Central memory CD8-positive, alpha-beta T cell (primary cell): ENCODE measurements at regions not wholly inside any gene's neighbourhood (a gene's known extent, or its start where the extent isn't known, plus 50 kb on each side); places are given as distances from the start of the nearest gene placed in this dataset.

Source experiments
- ATAC-seq: fragments of 150-1000 bp; cut with Tn5 transposase; replicated peaks from 2 replicates; pipeline ENCODE4 v1.10.0; 2022; ENCODE audit warnings: mild to moderate bottlenecking, moderate FRiP score, moderate number of reproducible peaks; ENCODE audit not compliant: poor library complexity, severe bottlenecking; ENCODE audit errors: extremely low read depth
- DNase-seq, 2 donors: peaks; one replicate each; pipeline ENCODE4 v3.0.0; 2021; ENCODE audit warnings: low spot score in 2 of 2
- H3K27ac Mint-ChIP-seq: one replicate; pipeline ENCODE4 v1.8.0; 2022; ENCODE audit warnings: low read depth, mild to moderate bottlenecking, moderate library complexity, mixed read lengths
- H3K27me3 Mint-ChIP-seq: one replicate; pipeline ENCODE4 v1.8.0; 2022; ENCODE audit warnings: mixed read lengths
- H3K36me3 Mint-ChIP-seq: one replicate; pipeline ENCODE4 v1.8.0; 2022; ENCODE audit warnings: mild to moderate bottlenecking, moderate library complexity, mixed read lengths; ENCODE audit not compliant: insufficient read depth
- H3K4me1 Mint-ChIP-seq: one replicate; pipeline ENCODE4 v1.8.0; 2022; ENCODE audit warnings: mixed read lengths
- H3K4me3 Mint-ChIP-seq: one replicate; pipeline ENCODE4 v1.8.0; 2022; ENCODE audit warnings: mild to moderate bottlenecking, moderate library complexity, mixed read lengths
- H3K9me3 Mint-ChIP-seq: one replicate; pipeline ENCODE4 v1.8.0; 2022; ENCODE audit warnings: mixed read lengths

GRCh38 chr18:30644158-30644557 lies 398.4 kb downstream of the DSC3 start:
- Mint-ChIP-seq H3K9me3 (peaks cover 16% of the 10 kb centered on the region), H3K4me3 (no peak overlapping the region), H3K27me3 (no peaks in the 10 kb centered on the region), H3K27ac (no peak overlapping the region), H3K4me1 (no peaks in the 10 kb centered on the region), H3K36me3 (no peaks in the 10 kb centered on the region)
- DNase-seq (no peak), ATAC-seq (no peak)

GRCh38 chr18:30639361-30639760 lies 403.2 kb downstream of the DSC3 start:
- Mint-ChIP-seq H3K27ac (no peak overlapping the region), H3K4me3 (no peak overlapping the region), H3K36me3 (no peaks in the 10 kb centered on the region), H3K27me3 (no peaks in the 10 kb centered on the region), H3K4me1 (no peaks in the 10 kb centered on the region), H3K9me3 (peaks cover 32% of the 10 kb centered on the region)
- no peak for ATAC-seq
- no peak for DNase-seq

- no peak overlapping the region for H3K27ac Mint-ChIP-seq
- no peak for ATAC-seq
- H3K27me3 Mint-ChIP-seq = no peaks in the 10 kb centered on the region
- no peaks in the 10 kb centered on the region for H3K4me1 Mint-ChIP-seq
- peaks cover 32% of the 10 kb centered on the region for H3K9me3 Mint-ChIP-seq
- no peak overlapping the region for H3K4me3 Mint-ChIP-seq
- DNase-seq = no peak
- H3K36me3 Mint-ChIP-seq = no peaks in the 10 kb centered on the region
Measured at GRCh38 chr18:30634249-30634648, 408.3 kb downstream of the DSC3 start.

GRCh38 chr18:30632071-30632698 lies 410.4 kb downstream of the DSC3 start:
- Mint-ChIP-seq H3K9me3 (peaks cover 28% of the 10 kb centered on the region), H3K4me1 (no peaks in the 10 kb centered on the region), H3K27ac (no peak overlapping the region), H3K27me3 (no peaks in the 10 kb centered on the region), H3K4me3 (no peak overlapping the region), H3K36me3 (no peaks in the 10 kb centered on the region)
- DNase-seq (no peak), ATAC-seq (no peak)

GRCh38 chr18:30625961-30626360 lies 416.6 kb downstream of the DSC3 start:
- DNase-seq (no peak), ATAC-seq (no peak)
- H3K27me3 Mint-ChIP-seq = no peaks in the 10 kb centered on the region
- H3K4me1 Mint-ChIP-seq = no peaks in the 10 kb centered on the region
- H3K36me3 Mint-ChIP-seq = no peaks in the 10 kb centered on the region
- peaks cover 37% of the 10 kb centered on the region for H3K9me3 Mint-ChIP-seq
- no peak overlapping the region for H3K4me3 Mint-ChIP-seq
- no peak overlapping the region for H3K27ac Mint-ChIP-seq

- no peak overlapping the region for H3K27ac Mint-ChIP-seq
- no peaks in the 10 kb centered on the region for H3K4me1 Mint-ChIP-seq
- no peak overlapping the region for H3K4me3 Mint-ChIP-seq
- no peak for DNase-seq
- ATAC-seq = no peak
- H3K9me3 Mint-ChIP-seq = peaks cover 41% of the 10 kb centered on the region
- no peaks in the 10 kb centered on the region for H3K27me3 Mint-ChIP-seq
- peaks cover 2% of the 10 kb centered on the region for H3K36me3 Mint-ChIP-seq
Measured at GRCh38 chr18:30623401-30624065, 419.0 kb downstream of the DSC3 start.

- no peaks in the 10 kb centered on the region for H3K27me3 Mint-ChIP-seq
- peaks cover 2% of the 10 kb centered on the region for H3K36me3 Mint-ChIP-seq
- H3K9me3 Mint-ChIP-seq = peaks cover 43% of the 10 kb centered on the region
- no peak overlapping the region for H3K27ac Mint-ChIP-seq
- DNase-seq (no peak), ATAC-seq (no peak)
- H3K4me3 Mint-ChIP-seq = no peak overlapping the region
- no peaks in the 10 kb centered on the region for H3K4me1 Mint-ChIP-seq
Measured at GRCh38 chr18:30622635-30623034, 419.9 kb downstream of the DSC3 start.

- Mint-ChIP-seq H3K36me3 (peaks cover 2% of the 10 kb centered on the region), H3K4me3 (no peak overlapping the region), H3K4me1 (no peaks in the 10 kb centered on the region), H3K27me3 (no peaks in the 10 kb centered on the region), H3K27ac (no peak overlapping the region), H3K9me3 (peaks cover 43% of the 10 kb centered on the region)
- no peak for DNase-seq
- ATAC-seq = no peak
Measured at GRCh38 chr18:30622104-30622503, 420.4 kb downstream of the DSC3 start.

GRCh38 chr18:30618567-30618966 lies 424.0 kb downstream of the DSC3 start:
- H3K27me3 Mint-ChIP-seq = no peaks in the 10 kb centered on the region
- no peak overlapping the region for H3K4me3 Mint-ChIP-seq
- ATAC-seq = no peak
- H3K36me3 Mint-ChIP-seq = peaks cover 2% of the 10 kb centered on the region
- no peak for DNase-seq
- peaks cover 35% of the 10 kb centered on the region for H3K9me3 Mint-ChIP-seq
- H3K4me1 Mint-ChIP-seq = no peaks in the 10 kb centered on the region
- no peak overlapping the region for H3K27ac Mint-ChIP-seq

- Mint-ChIP-seq H3K4me3 (no peak overlapping the region), H3K27me3 (no peaks in the 10 kb centered on the region), H3K27ac (no peak overlapping the region), H3K36me3 (peaks cover 2% of the 10 kb centered on the region), H3K4me1 (no peaks in the 10 kb centered on the region), H3K9me3 (peaks cover 32% of the 10 kb centered on the region)
- no peak for ATAC-seq
- DNase-seq = no peak
Measured at GRCh38 chr18:30616414-30616813, 426.1 kb downstream of the DSC3 start.

GRCh38 chr18:30613467-30613801 lies 429.1 kb downstream of the DSC3 start:
- H3K36me3 Mint-ChIP-seq = no peaks in the 10 kb centered on the region
- no peak overlapping the region for H3K4me3 Mint-ChIP-seq
- peaks cover 21% of the 10 kb centered on the region for H3K9me3 Mint-ChIP-seq
- no peaks in the 10 kb centered on the region for H3K27me3 Mint-ChIP-seq
- no peaks in the 10 kb centered on the region for H3K4me1 Mint-ChIP-seq
- DNase-seq (no peak), ATAC-seq (no peak)
- no peak overlapping the region for H3K27ac Mint-ChIP-seq

- Mint-ChIP-seq H3K27me3 (no peaks in the 10 kb centered on the region), H3K27ac (no peak overlapping the region), H3K36me3 (no peaks in the 10 kb centered on the region), H3K4me1 (no peaks in the 10 kb centered on the region), H3K4me3 (no peak overlapping the region), H3K9me3 (peaks cover 11% of the 10 kb centered on the region)
- ATAC-seq (no peak), DNase-seq (no peak)
Measured at GRCh38 chr18:30601541-30601940, 441.0 kb downstream of the DSC3 start.

- Mint-ChIP-seq H3K9me3 (peaks cover 23% of the 10 kb centered on the region), H3K27me3 (no peaks in the 10 kb centered on the region), H3K4me3 (no peak overlapping the region), H3K4me1 (no peaks in the 10 kb centered on the region), H3K27ac (no peak overlapping the region), H3K36me3 (no peaks in the 10 kb centered on the region)
- DNase-seq (no peak), ATAC-seq (no peak)
Measured at GRCh38 chr18:30597202-30597601, 445.3 kb downstream of the DSC3 start.
